DOHH2 (cell line): ENCODE measurements at regions not wholly inside any gene's neighbourhood (a gene's known extent, or its start where the extent isn't known, plus 50 kb on each side); places are given as distances from the start of the nearest gene placed in this dataset.

Experiments used
- H3F3A ChIP-seq: fragments of 200-600 bp; sonication (generic), shearing (Covaris generic); 2 replicates; pipeline ENCODE4 v1.6.0; 2016; ENCODE audit warnings: antibody characterized with exemption, mild to moderate bottlenecking; ENCODE audit not compliant: control insufficient read depth, insufficient read depth
- H3K27ac ChIP-seq: fragments of 200-600 bp; sonication (generic); 2 replicates; pipeline ENCODE4 v1.5.1; 2014; ENCODE audit warnings: low read depth, mild to moderate bottlenecking, low read length, moderate library complexity
- H3K27me3 ChIP-seq: fragments of 200-600 bp; sonication (generic); 2 replicates; pipeline ENCODE4 v1.6.1; 2014; ENCODE audit warnings: mild to moderate bottlenecking, low read length, mixed read lengths; ENCODE audit not compliant: control insufficient read depth
- H3K36me3 ChIP-seq: fragments of 200-600 bp; sonication (generic); 2 replicates; pipeline ENCODE4 v1.6.1; 2014; ENCODE audit warnings: mild to moderate bottlenecking, low read length, moderate library complexity, mixed read lengths; ENCODE audit not compliant: control insufficient read depth
- H3K4me1 ChIP-seq: fragments of 200-600 bp; sonication (generic); 2 replicates; pipeline ENCODE4 v1.6.1; 2014; ENCODE audit warnings: mild to moderate bottlenecking, low read length, mixed read lengths; ENCODE audit not compliant: control insufficient read depth
- H3K4me2 ChIP-seq: fragments of 200-600 bp; sonication (generic); 2 replicates; pipeline ENCODE4 v1.6.0; 2014; ENCODE audit warnings: mild to moderate bottlenecking, low read length, moderate library complexity
- H3K4me3 ChIP-seq: fragments of 200-600 bp; sonication (generic); 2 replicates; pipeline ENCODE4 v1.5.1; 2014; ENCODE audit warnings: mild to moderate bottlenecking, low read length, mixed read lengths
- H3K79me2 ChIP-seq: fragments of 200-600 bp; sonication (generic); 2 replicates; pipeline ENCODE4 v1.6.1; 2014; ENCODE audit warnings: mild to moderate bottlenecking, low read length, mixed read lengths; ENCODE audit not compliant: control insufficient read depth
- H3K9me2 ChIP-seq: fragments of 200-600 bp; sonication (generic); replicated peaks from 2 replicates; pipeline ENCODE4 v1.6.1; 2014; ENCODE audit warnings: mild to moderate bottlenecking, low read length, mixed read lengths; ENCODE audit not compliant: control insufficient read depth
- H3K9me3 ChIP-seq: fragments of 200-600 bp; sonication (generic); 2 replicates; pipeline ENCODE4 v1.6.1; 2014; ENCODE audit warnings: antibody characterized with exemption, low read length, mixed read lengths; ENCODE audit not compliant: control insufficient read depth, insufficient read depth
- H4K20me1 ChIP-seq: fragments of 200-600 bp; sonication (generic); 2 replicates; pipeline ENCODE4 v1.6.0; 2014; ENCODE audit warnings: low read depth, mild to moderate bottlenecking, antibody characterized with exemption, low read length, moderate library complexity; ENCODE audit not compliant: control insufficient read depth, insufficient read depth
- CTCF ChIP-seq: fragments of 200-600 bp; sonication (generic); IDR thresholded peaks from one replicate; pipeline ENCODE4 v1.5.1; 2014; ENCODE audit warnings: antibody characterized with exemption, mild to moderate bottlenecking, low read depth, low read length; ENCODE audit not compliant: poor library complexity, severe bottlenecking
- EZH2phosphoT487 ChIP-seq: fragments of 200-600 bp; sonication (generic); IDR thresholded peaks from 2 replicates; pipeline ENCODE4 v1.6.1; 2017; ENCODE audit warnings: borderline replicate concordance, mild to moderate bottlenecking, antibody characterized with exemption, low read length, moderate library complexity, mixed read lengths

- H3K4me2 ChIP-seq: no peak overlapping the region
- H3K27ac ChIP-seq: no peak overlapping the region
- no peaks in the 10 kb centered on the region for H3F3A ChIP-seq
- H3K9me3 ChIP-seq: peaks cover 8% of the 10 kb centered on the region; the same call in 1 of the 2 replicates
- TF ChIP-seq CTCF: no peak
- TF ChIP-seq EZH2phosphoT487: no peak
- H3K9me2 ChIP-seq: no peaks in the 10 kb centered on the region
- H3K79me2 ChIP-seq: no peaks in the 10 kb centered on the region
- no peaks in the 10 kb centered on the region for H3K36me3 ChIP-seq
- H3K4me3 ChIP-seq: no peak overlapping the region
- no peaks in the 10 kb centered on the region for H3K4me1 ChIP-seq
- no peaks in the 10 kb centered on the region for H3K27me3 ChIP-seq
- H4K20me1 ChIP-seq: no peaks in the 10 kb centered on the region
These were observed 807.8 kb upstream of the TMEM132C start for GRCh38 chr12:127459166-127459565.

GRCh38 chr12:127459687-127460086 is 807.3 kb upstream of the TMEM132C start:
- no peak for TF ChIP-seq EZH2phosphoT487
- no peak for TF ChIP-seq CTCF
- Histone ChIP-seq H3K27ac (no peak overlapping the region), H3F3A (no peaks in the 10 kb centered on the region)

GRCh38 chr12:127463237-127463636 is 803.7 kb upstream of the TMEM132C start:
- H3K4me3 ChIP-seq: no peak overlapping the region
- no peaks in the 10 kb centered on the region for H3K36me3 ChIP-seq
- TF ChIP-seq CTCF (no peak), EZH2phosphoT487 (no peak)
- no peaks in the 10 kb centered on the region for H3K27me3 ChIP-seq
- no peaks in the 10 kb centered on the region for H3F3A ChIP-seq
- no peak overlapping the region for H3K27ac ChIP-seq
- H3K9me3 ChIP-seq: no peaks in the 10 kb centered on the region
- no peaks in the 10 kb centered on the region for H4K20me1 ChIP-seq
- no peaks in the 10 kb centered on the region for H3K9me2 ChIP-seq
- no peaks in the 10 kb centered on the region for H3K4me1 ChIP-seq
- no peak overlapping the region for H3K4me2 ChIP-seq
- no peaks in the 10 kb centered on the region for H3K79me2 ChIP-seq

More at GRCh38 chr12:127459687-127460086, 807.3 kb upstream of the TMEM132C start:
- Histone ChIP-seq H3K36me3 (no peaks in the 10 kb centered on the region), H3K9me3 (peaks cover 8% of the 10 kb centered on the region; the same call in 1 of the 2 replicates), H3K4me3 (no peak overlapping the region), H3K4me2 (no peak overlapping the region), H3K79me2 (no peaks in the 10 kb centered on the region), H3K4me1 (no peaks in the 10 kb centered on the region), H3K9me2 (no peaks in the 10 kb centered on the region), H3K27me3 (no peaks in the 10 kb centered on the region), H4K20me1 (no peaks in the 10 kb centered on the region)

GRCh38 chr12:127469331-127469730 is 797.6 kb upstream of the TMEM132C start:
- Histone ChIP-seq H3K27ac (no peak overlapping the region), H3F3A (no peaks in the 10 kb centered on the region), H3K9me2 (no peaks in the 10 kb centered on the region), H3K9me3 (no peaks in the 10 kb centered on the region), H3K4me1 (no peaks in the 10 kb centered on the region), H3K4me3 (no peak overlapping the region), H3K4me2 (no peak overlapping the region), H3K79me2 (no peaks in the 10 kb centered on the region), H3K27me3 (no peaks in the 10 kb centered on the region), H3K36me3 (no peaks in the 10 kb centered on the region), H4K20me1 (no peaks in the 10 kb centered on the region)
- TF ChIP-seq EZH2phosphoT487 (no peak), CTCF (no peak)
